HG03571 (cell line): ENCODE measurements at regions not wholly inside any gene's neighbourhood (a gene's known extent, or its start where the extent isn't known, plus 50 kb on each side); places are given as distances from the start of the nearest gene placed in this dataset.
"Not testable (repeated sequence)": the region's sequence is repeated elsewhere in the genome, so short reads cannot be mapped to it uniquely, and the experiment has no call there.

Source experiments
- ATAC-seq: cut with Tn5 transposase; IDR thresholded peaks from one replicate; pipeline ENCODE4 v1.9.1; 2021; ENCODE audit not compliant: unreplicated experiment

- no peak for ATAC-seq
Measured at GRCh38 chr7:114293289-114294012, 121.2 kb upstream of the FOXP2 start.

DNA sequence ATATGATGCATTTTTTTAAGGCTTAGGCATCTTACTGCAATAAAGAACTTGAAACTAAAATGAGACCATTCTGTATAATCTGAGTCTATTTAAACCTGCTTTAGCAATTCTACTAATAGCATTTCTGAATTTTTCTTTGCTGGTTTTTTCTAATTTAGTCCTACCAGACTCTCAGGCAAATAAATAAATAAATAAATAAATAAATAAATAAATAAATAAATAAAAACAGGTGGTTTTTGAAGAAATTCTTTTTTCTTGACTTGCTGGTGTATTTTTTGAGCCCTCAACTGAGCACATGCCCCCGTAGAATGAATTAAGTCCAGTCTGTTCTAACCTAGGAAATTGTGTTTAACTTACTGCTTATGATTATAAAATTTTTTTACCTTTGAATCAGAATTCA is 134.7 kb upstream of the FOXP2 start:
- no peak for ATAC-seq

DNA sequence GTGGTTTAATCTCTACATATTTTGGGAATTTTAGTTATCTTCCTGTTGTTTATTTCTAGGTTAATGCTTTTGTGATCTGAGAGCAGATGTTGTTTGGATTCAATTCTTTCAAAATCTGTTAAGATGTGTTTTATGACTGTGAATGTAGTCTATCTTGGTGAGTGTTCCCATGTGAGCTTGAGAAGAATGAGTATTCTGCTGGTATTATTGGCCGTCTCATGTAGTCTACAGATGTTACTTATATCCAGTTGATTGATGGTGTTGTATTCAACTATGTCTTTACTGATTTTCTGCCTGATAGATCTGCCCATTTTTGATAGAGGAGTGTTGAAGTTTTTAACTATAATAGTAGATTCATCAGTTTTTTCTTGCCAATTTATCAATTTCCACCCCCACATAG is 141.4 kb upstream of the FOXP2 start:
- ATAC-seq, result no peak

DNA sequence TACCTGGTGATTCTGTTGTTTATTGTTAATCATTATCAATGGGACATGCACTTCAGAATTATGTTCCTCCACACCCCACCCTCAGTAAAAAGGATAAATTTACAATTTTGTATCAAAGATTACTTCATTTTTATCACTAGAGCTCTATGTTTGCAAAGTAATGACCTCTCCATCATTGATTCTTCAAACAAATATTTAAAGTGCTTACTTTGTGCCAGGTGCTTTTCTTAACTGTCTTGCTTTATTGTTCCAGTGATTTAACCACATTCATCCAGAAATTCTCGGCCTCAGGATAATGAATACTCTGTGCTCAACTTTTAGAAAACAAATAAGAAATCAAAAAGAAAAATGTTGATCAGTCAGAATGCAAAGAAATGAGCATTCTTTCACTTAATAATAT is 144.9 kb upstream of the FOXP2 start:
- ATAC-seq, result no peak

DNA sequence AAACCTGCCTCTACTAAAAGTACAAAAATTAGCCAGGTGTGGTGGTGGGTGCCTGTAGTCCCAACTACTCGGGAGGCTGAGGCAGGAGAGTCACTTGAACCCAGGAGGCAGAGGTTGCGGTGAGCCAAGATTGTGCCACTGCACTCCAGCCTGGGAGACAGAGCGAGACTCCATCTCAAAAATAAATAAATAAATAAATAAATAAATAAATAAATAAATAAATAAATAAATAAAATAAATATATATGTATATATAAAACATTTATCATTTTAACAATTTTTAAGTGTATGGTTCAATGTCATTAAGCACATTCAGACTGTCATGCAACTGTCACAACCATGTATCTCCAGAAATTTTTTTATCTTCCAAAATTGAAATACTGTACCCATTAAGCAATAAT is 147.1 kb upstream of the FOXP2 start:
- ATAC-seq, result not testable (repeated sequence)

GRCh38 chr7:114264023-114264422 is 150.6 kb upstream of the FOXP2 start:
- no peak for ATAC-seq

DNA sequence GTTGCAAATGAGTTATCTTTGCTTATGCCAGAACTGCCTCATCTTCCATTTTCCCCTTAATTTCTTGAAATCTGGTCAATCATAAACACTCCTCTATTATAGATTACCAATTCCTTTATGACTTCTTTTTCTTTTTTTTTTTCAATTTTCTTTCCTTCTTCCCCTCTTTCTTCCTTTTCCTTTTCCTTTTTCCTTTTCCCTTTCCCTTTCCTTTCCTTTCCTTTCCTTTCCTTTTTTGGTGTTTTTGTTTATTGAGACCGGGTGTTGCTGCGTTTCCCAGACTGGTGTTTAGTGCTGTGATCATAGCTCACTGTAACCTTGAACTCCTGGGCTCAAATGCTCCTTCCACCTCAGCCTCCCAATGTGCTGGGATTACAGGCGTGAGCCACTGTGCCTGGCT is 151.4 kb upstream of the FOXP2 start:
- ATAC-seq, result no peak

- no peak for ATAC-seq
Measured at GRCh38 chr7:114255404-114255841, 159.2 kb upstream of the FOXP2 start.

- no peak for ATAC-seq
Measured at GRCh38 chr7:114243646-114244045, 171.0 kb upstream of the FOXP2 start.

- no peak for ATAC-seq
Measured at GRCh38 chr7:114242992-114243507, 171.6 kb upstream of the FOXP2 start.

DNA sequence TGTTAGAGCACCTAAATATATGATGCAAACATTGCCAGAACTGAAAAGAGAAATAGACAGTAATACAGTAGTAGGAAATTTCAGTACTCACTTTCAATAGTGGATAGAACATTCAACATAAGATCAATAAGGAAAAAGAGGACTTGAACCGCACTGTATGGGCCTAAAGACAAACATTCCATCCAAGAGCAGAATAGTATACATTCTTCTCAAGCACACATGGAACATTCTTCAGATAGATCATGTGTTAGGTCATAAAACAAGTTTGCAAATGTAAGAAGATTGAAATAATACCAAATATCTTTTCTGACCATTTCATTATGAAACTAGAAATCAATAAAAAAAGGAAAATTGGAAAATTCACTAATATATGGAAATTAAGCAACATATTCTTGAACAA is 185.4 kb upstream of the FOXP2 start:
- no peak for ATAC-seq

DNA sequence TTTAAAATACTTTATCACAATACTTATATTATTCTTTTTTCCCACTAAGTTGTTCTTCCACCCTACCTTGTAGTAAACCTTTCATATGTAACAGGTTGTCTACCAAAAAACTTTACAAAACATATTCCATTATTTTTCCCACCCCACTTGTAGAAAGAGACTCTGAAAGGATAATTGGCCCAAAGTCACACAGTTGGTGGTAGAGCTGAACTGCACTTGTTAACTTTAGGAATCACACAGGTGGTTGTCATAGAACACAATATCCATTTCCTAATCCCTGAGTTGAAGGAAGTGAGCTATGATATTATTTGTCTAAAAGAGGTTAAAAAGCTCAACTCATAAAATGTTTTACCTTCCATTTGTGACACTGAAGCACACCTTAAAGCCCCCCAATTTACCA is 188.8 kb upstream of the FOXP2 start:
- no peak for ATAC-seq

GRCh38 chr7:114218283-114218682 is 196.3 kb upstream of the FOXP2 start:
- ATAC-seq, result no peak

- ATAC-seq, result no peak
Measured at GRCh38 chr7:114217026-114217806, 197.4 kb upstream of the FOXP2 start.

DNA sequence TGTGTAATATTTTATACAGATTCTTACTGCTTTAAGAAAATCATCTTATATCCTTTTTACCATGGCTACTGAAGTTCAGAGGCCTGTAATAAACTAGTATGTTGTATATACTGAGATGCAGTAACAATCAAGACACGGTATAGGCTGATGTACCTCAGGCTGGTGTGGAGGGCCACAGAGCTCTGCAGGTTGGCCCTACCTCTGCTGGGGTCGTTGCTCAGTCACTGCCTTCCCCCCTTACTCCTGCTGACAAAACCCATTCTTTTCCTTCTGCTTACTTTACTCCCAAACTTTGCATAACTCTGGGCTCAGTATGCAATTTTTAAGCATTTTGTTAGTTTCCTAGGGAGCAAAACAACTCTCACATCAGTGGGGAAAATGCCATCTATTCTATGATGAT is 200.1 kb upstream of the FOXP2 start:
- ATAC-seq, result no peak

DNA sequence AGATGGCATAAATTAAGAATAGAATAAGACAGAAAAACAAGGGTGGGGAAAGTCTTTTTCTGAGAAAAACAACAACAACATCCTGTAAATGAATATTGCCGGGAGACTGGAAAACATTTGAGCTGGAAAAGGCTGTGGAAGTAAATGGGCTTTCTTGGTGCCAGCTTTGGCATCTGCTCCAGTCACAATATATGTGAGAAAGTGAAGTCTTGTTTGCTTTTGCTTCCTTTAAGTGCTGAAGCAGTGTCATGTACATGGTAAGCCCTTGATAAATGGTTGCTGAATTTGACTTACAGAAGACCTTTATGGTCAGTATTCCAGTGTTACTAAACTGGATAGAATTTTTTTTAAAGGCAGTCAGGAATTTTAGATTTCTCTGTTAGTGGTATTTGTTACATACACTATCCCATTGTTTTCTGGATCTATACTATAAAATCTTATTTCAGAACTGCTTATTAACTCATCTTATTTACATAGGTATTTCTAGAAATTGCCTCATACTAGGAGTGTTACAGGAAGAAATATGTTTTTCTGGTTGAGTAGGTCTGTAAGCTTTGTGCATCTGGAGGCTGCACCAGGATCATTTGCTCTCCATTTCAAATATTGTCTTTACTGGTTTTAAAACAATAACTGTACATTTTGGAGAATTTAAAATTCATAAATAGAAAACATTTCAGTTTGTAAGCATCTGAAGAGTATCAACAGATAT is 201.7 kb upstream of the FOXP2 start:
- ATAC-seq, result no peak

- no peak for ATAC-seq
Measured at GRCh38 chr7:114209968-114210367, 204.6 kb upstream of the FOXP2 start.

DNA sequence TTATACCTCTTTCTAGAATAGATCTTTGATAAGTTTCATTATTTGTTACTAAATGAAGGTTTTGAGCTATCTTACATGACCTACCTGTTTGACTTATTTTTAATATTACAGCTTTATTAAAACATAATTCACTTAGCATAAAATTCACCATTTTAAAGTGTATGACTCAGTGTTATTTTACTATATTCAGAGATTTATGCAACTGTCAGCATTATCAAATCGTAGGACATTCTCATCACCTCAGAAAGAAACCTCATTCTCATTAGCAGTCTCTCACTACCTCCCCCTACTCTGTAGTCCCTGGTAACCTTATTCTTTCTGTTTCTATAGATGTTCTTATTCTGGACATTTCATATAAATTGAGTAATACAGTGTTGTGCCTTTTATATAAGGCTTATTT is 207.9 kb upstream of the FOXP2 start:
- no peak for ATAC-seq

GRCh38 chr7:114196517-114196916 is 218.1 kb upstream of the FOXP2 start:
- no peak for ATAC-seq

- ATAC-seq, result no peak
Measured at GRCh38 chr7:114190387-114190786, 224.2 kb upstream of the FOXP2 start.

DNA sequence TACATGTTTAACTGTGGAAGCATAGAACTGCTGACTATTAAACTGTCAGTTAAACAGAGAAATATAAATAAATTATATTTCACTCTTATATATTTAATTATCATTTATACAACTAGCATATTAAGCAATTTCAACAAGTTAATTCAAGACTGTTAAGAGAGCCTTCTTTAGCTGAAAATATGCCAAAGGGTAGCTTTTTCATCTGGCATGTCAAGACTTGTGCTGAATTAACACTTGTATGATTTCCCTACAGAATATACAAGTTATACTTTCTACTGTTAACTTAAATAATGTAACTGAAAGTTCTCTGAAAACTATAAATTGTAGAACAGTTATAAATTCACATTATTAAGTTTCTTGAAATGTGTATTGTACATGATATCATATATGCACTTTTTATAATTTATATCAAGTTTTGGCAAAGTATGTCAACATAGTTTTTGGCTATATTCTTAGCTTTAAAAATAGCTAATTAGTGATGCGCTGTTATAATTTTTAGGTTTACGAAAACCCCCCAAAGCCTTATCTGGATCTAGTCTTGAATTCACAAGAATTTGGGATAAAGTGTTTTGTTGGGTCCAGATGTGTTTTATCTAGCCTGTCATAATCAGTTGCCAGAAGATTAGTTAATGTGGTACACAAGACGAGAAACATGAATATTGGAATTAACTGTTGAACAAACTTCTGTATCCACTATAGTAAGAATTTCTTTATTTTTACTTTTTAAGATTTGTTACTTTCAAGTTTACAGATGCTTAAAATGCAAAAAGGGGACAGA is 231.1 kb upstream of the FOXP2 start:
- no peak for ATAC-seq
